Erythroblast (primary cell): ENCODE measurements at regions not wholly inside any gene's neighbourhood (a gene's known extent, or its start where the extent isn't known, plus 50 kb on each side); places are given as distances from the start of the nearest gene placed in this dataset.
"Not testable (repeated sequence)": the region's sequence is repeated elsewhere in the genome, so short reads cannot be mapped to it uniquely, and the experiment has no call there.

Experiments used
- DNase-seq, 2 experiments: peaks; one replicate each; lab custom pipeline; 2025; lab: John Stamatoyannopoulos, UW
- GATA1 ChIP-seq: IDR thresholded peaks from 2 replicates; pipeline ENCODE4 v1.6.1; 2011; ENCODE audit warnings: low read depth, mild to moderate bottlenecking, control low read depth, low read length, moderate library complexity
- POLR2A ChIP-seq: IDR thresholded peaks from 2 replicates; pipeline ENCODE4 v1.6.1; 2011; ENCODE audit warnings: mild to moderate bottlenecking, low read length

DNA sequence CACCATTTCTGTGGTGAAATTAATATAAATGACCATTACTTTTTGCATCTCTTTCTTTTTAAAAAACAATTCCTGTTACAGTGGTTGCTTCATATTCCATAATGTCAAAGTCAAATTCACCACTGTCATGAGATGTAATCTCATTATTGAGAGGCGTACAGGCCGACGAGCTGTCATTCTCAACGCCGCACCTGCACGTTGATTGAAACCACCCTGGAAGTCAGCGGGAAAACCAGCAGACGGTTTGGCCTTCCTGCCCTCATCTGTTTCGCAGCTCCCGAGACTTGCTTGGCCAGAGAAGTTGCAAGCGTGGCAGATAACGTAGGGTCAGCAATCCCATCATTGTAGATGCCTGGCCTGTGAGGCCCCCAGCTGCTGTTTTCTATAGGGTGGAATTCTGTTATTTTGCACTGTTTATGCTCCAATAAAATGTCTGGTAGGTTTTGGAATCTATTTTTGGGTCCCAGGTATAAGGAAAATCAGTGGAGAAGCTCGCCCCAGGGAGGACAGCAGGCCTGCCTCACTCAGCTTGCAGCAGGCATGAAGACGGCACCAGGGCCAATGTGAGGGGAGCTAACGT, 153.4 kb downstream of the SOX1 start:
- TF ChIP-seq GATA1 (no peak), POLR2A (no peak)
- DNase-seq = no peak

- DNase-seq = no peak
Observed at GRCh38 chr13:112220925-112221324, 154.0 kb downstream of the SOX1 start.

GRCh38 chr13:112222971-112223370, 153.2 kb upstream of the SPACA7 start:
- no peak for DNase-seq
- no peak for TF ChIP-seq GATA1
- TF ChIP-seq POLR2A = no peak

More at GRCh38 chr13:112220925-112221324, 154.0 kb downstream of the SOX1 start:
- TF ChIP-seq POLR2A (no peak), GATA1 (no peak)

- DNase-seq = not testable (repeated sequence)
Observed at GRCh38 chr13:112223929-112224328, 152.2 kb upstream of the SPACA7 start.

GRCh38 chr13:112225429-112226090, 150.6 kb upstream of the SPACA7 start:
- DNase-seq = no peak
- TF ChIP-seq POLR2A = no peak
- no peak for TF ChIP-seq GATA1

DNA sequence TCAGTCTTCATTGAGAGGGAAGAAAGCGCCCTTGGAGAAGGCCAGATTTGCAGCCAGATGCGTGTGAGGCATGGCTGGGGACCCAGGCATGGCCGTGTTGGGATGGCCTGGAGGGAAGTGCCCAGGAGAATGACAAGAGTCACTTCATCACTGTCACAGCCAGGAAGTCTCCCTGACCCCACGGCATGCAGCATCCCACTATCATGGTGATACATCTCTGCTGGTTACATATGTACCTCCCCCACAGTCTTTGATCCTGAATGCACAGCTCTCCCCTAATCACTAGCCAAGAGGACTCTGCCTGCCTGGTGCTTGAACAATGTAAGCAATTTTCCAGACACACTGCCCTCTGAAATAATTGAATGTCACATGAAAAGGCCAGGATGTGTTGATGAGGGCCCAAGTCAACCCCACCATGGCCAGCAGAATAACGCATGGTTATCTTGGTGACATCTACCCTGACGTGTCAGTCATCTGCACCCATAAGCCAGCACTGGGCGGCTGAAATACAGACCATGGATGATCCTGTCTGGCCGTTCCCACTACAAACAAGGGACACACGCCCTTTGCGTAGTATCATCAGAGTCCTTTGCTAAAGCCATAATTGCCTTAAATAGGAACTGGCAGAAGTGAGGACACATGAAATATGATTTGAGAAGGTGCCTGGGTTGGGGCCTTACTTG, 149.7 kb upstream of the SPACA7 start:
- no peak for DNase-seq
- TF ChIP-seq GATA1 (no peak), POLR2A (no peak)

GRCh38 chr13:112227031-112227430, 149.1 kb upstream of the SPACA7 start:
- no peak for DNase-seq
- TF ChIP-seq GATA1 (no peak), POLR2A (no peak)

DNA sequence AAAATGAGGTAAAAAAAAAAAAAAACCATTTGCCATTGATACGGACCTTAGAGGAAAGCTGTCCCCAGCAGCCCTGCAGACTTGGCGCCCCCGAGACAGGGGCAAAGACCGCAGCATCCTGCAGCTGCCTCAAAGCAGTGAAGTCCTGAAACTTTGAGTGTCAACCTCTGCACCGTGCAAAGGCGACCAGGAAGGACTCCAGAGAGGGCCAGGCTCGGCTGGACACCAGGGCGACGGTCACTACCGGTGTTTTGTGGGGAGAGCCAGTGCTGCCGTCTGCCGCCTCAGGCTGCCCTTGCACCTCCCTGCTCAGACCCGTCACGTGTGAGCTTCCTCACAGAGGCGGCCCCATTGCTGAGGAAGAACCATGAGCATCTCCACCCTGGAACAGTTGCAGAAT, 146.7 kb upstream of the SPACA7 start:
- DNase-seq = no peak
- TF ChIP-seq GATA1 = no peak
- TF ChIP-seq POLR2A = no peak

GRCh38 chr13:112229992-112230872, 145.9 kb upstream of the SPACA7 start:
- TF ChIP-seq GATA1 (no peak), POLR2A (no peak)
- no peak for DNase-seq

DNA sequence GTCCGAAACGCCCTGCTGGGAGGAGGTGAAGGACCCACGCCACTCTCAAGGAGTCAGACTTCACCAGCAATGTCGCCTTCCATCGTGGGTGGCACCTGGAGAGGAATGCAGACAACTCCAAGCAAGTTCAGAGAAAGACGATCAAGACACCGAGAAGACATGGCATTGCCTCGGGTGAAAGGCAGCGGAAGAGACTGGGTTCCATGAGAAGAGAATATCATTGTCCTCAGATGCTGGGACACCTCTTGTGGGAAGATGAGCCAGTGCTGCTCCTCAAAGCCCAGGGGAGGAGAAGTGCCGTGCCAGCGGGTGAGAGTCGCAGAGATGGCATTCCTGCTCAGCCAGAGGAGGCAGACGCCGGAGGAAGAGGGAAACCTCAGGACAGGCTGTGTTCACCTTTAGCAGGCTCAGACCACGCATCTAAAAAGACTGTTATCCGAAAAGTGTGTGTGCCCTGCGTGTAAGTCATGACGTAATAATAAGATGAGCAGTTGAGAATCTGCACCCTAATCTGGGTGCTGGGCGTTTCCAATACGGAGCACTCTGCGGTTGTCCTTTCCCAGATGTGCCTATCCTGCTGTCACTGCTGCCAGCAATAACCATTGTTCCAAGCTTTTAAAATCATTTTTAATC, 144.6 kb upstream of the SPACA7 start:
- TF ChIP-seq POLR2A = no peak
- no peak for TF ChIP-seq GATA1

DNA sequence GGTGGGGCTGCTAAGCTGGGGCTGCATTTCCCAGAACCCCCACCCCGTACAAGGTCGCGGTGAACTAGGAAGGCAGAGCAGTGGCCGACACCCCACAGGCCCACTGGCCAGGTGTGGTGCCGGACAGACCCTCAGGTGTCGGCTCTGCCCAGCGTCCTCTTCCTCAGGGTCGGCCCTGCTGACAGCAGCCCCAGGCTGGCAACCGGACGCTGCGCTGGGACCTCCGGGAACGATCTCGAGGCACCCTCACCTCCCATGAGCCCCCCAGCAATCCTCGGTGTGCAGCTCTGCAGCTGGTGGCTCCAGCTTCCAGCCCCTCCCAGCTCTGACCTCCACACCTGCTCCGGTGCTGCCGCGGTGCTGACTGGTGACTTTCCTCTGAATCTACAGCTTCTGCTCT, 142.9 kb upstream of the SPACA7 start:
- no peak for TF ChIP-seq POLR2A
- no peak for TF ChIP-seq GATA1
- no peak for DNase-seq

More for the DNA sequence above, 144.6 kb upstream of the SPACA7 start:
- DNase-seq = no peak

- DNase-seq = no peak
- TF ChIP-seq GATA1 (no peak), POLR2A (no peak)
Observed at GRCh38 chr13:112233716-112234115, 142.4 kb upstream of the SPACA7 start.

GRCh38 chr13:112234131-112234875, 141.9 kb upstream of the SPACA7 start:
- TF ChIP-seq GATA1 = no peak
- no peak for TF ChIP-seq POLR2A

More at GRCh38 chr13:112234131-112234875, 141.9 kb upstream of the SPACA7 start:
- no peak for DNase-seq
